ENCODE measurements at regions not wholly inside any gene's neighbourhood (a gene's known extent, or its start where the extent isn't known, plus 50 kb on each side); places are given as distances from the start of the nearest gene placed in this dataset.
"Not testable (repeated sequence)": the region's sequence is repeated elsewhere in the genome, so short reads cannot be mapped to it uniquely, and the experiment has no call there.

- H3K27ac ChIP-seq: no peak overlapping the region
- TF ChIP-seq CTCF (IDR thresholded peaks at IDR 0.05): no peak
- intact Hi-C loops (cut with DNase I): loop anchor here in 1 of 10 donors (5.0 kb wide), 1 partner anchor 524 kb away; no protein-coding TSS in a partner anchor
- H3K27me3 ChIP-seq: no peaks in the 10 kb centered on the region
- no peaks in the 10 kb centered on the region for H3K9me3 ChIP-seq
- DNase-seq: no peak
- H3K36me3 ChIP-seq: no peaks in the 10 kb centered on the region
- WGBS, 2 donors: 77 to 79% methylated on average over 1 of the region's 1 CpG
- no peak overlapping the region for H3K4me3 ChIP-seq
- H3K4me1 ChIP-seq: no peaks in the 10 kb centered on the region
- ATAC-seq: no peak
Measured at GRCh38 chr7:81446212-81446611, 323.6 kb downstream of the HGF start.

DNA sequence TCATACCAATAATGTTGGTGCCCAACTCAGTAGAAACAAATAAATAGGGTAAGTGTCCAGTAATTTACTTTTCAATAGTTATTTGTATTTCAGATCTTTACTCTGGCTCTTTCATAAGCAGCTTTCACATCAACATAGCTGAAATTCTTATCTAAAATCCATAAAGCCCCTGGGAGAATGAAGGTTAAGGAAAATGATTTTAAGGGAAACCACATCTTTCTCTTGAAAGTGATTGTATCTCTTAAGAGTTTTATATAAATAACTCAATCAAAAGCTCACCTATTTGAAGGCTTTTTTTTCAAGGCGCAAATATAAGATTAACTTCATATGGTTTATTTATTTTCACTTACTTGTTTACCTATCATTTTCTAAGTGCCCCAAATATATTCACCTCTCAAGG lies 324.4 kb downstream of the HGF start:
- no peaks in the 10 kb centered on the region for H3K4me1 ChIP-seq
- no peaks in the 10 kb centered on the region for H3K36me3 ChIP-seq
- 97 to 98% methylated on average over 1 of the region's 1 CpG for WGBS, 2 donors
- H3K4me3 ChIP-seq: no peak overlapping the region
- no peaks in the 10 kb centered on the region for H3K9me3 ChIP-seq
- no peak overlapping the region for H3K27ac ChIP-seq
- ATAC-seq (no peak), DNase-seq (no peak)
- no peaks in the 10 kb centered on the region for H3K27me3 ChIP-seq
- intact Hi-C loops (cut with DNase I): loop anchor here in 1 of 10 donors (5.0 kb wide), 1 partner anchor 523 kb away; no protein-coding TSS in a partner anchor
- TF ChIP-seq CTCF (IDR thresholded peaks at IDR 0.05): no peak

DNA sequence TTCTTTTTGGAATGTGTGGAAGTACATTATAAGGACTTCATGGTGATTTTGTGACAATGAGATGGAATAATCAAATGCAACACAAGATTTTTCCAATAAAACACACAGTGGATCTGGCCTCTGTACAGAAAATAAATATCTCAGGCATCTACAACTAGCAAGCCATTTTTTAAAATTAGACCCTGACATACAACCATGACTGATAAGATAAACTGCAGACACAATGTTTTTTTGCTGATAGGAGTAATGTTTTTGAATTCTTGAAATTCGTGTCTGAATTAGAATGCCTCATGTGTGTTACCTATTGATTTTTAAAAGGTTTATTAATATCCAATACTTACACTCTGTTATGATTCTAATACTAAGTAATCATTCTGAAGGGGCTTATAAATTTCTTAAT lies 328.1 kb downstream of the HGF start:
- DNase-seq (no peak), ATAC-seq (no peak)
- no peaks in the 10 kb centered on the region for H3K4me1 ChIP-seq
- intact Hi-C loops (cut with DNase I): no loop called here
- no peaks in the 10 kb centered on the region for H3K27me3 ChIP-seq
- H3K9me3 ChIP-seq: no peaks in the 10 kb centered on the region
- H3K36me3 ChIP-seq: no peaks in the 10 kb centered on the region
- no peak overlapping the region for H3K4me3 ChIP-seq
- 15 to 18% methylated on average over 1 of the region's 1 CpG for WGBS, 2 donors
- H3K27ac ChIP-seq: no peak overlapping the region
- TF ChIP-seq CTCF (IDR thresholded peaks at IDR 0.05): no peak

DNA sequence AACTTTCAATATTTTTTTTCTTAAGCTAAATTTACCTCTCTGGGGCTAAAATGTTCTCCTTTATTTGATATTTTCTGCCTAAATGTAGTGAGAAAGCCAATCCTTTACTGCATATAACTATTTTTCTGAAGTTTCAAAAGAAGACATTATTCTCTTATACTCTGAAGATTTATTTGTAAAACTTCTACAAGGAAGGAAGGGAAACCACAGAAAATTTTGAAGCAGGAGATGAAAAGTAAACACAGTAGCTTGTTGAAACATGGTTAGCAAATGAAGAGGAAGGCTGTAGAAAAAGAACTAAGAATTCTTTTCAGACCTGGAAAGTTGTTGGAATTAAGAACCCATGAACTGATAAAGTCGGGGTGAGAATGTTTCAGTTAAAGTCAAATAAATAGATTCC lies 330.3 kb downstream of the HGF start:
- no peaks in the 10 kb centered on the region for H3K36me3 ChIP-seq
- DNase-seq (no peak), ATAC-seq (no peak)
- H3K4me1 ChIP-seq: no peaks in the 10 kb centered on the region
- TF ChIP-seq CTCF (IDR thresholded peaks at IDR 0.05): no peak
- 37 to 55% methylated on average over 1 of the region's 1 CpG for WGBS, 2 donors
- no peaks in the 10 kb centered on the region for H3K27me3 ChIP-seq
- no peak overlapping the region for H3K27ac ChIP-seq
- no peaks in the 10 kb centered on the region for H3K9me3 ChIP-seq
- intact Hi-C loops (cut with DNase I): no loop called here
- no peak overlapping the region for H3K4me3 ChIP-seq

DNA sequence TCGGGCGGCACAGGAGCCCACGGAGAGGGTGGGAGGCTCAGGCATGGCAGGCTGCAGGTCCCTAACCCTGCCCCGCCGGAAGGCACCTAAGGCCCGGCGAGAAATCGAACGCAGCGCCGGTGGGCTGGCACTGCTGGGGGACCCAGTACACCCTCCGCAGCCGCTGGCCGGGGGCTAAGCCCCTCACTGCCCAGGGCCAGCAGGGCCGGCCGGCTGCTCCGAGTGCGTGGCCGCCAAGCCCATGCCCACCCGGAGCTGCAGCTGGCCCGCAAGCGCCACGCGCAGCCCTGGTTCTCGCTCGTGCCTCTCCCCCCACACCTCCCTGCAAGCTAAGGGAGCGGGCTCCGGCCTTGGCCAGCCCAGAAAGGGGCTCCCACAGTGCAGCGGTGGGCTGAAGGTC lies 332.7 kb downstream of the HGF start:
- DNase-seq: peak in 1 of 2 donors; percentile 7
- H3K27me3 ChIP-seq; H3K36me3 ChIP-seq; H3K9me3 ChIP-seq; H3K4me1 ChIP-seq; intact Hi-C loops (cut with DNase I); H3K4me3 ChIP-seq; ATAC-seq; H3K27ac ChIP-seq: not testable (repeated sequence)
- 96 to 98% methylated on average over 29 of the region's 29 CpGs for WGBS, 2 donors

All from heart right ventricle (tissue), 16 donors.